RPMI7951 (cell line): ENCODE measurements at regions not wholly inside any gene's neighbourhood (a gene's known extent, or its start where the extent isn't known, plus 50 kb on each side); places are given as distances from the start of the nearest gene placed in this dataset.

Experiments used
- DNase-seq: peaks from one replicate; pipeline ENCODE4 v3.0.0-alpha.2; 2012; ENCODE audit warnings: low read depth

GRCh38 chr6:105991561-105992314 is 94.4 kb upstream of the PRDM1 start:
- DNase-seq, result no peak

DNA sequence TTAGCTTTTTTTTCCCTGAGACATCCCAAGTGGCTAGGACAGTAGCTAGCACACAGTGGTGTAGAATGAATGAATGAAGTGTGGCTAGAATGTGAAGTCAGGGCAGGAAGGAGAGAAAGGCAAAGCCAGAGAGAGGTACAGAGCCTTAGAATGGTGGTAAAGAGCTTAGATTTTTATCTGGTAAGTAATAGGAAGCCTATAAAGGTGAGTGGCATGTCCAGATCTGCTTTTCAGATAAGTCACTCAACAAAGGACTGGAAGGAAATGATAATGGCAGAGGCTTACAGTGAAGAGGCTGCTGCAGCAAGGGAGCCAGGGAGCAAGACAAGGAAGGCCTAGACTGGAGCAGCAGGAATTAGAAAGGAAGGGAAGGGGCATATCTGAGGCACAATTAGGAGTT is 96.0 kb upstream of the PRDM1 start:
- DNase-seq, result no peak

GRCh38 chr6:105988812-105989577 is 97.1 kb upstream of the PRDM1 start:
- no peak for DNase-seq

GRCh38 chr6:105988321-105988720 is 97.8 kb upstream of the PRDM1 start:
- no peak for DNase-seq

GRCh38 chr6:105987516-105987915 is 98.6 kb upstream of the PRDM1 start:
- no peak for DNase-seq

DNA sequence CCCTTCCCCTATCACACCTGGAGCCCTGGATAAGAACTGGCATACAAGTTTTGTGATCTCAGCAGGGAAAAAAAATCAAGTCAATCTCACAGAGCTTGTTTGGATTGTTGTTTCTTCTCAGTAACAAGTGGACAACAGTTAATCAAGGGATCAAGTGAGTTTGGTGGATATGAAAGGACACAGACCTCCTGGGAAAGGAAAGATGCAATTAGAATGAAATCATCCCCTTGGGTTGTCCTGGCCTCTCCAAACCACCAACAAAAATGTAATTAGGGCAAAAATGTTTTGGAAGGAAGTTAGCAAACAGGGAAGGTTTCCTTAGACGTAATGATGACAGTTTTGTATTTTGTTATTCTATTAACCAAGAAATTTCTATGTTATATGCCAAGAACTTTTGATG is 99.1 kb upstream of the PRDM1 start:
- DNase-seq, result no peak

DNA sequence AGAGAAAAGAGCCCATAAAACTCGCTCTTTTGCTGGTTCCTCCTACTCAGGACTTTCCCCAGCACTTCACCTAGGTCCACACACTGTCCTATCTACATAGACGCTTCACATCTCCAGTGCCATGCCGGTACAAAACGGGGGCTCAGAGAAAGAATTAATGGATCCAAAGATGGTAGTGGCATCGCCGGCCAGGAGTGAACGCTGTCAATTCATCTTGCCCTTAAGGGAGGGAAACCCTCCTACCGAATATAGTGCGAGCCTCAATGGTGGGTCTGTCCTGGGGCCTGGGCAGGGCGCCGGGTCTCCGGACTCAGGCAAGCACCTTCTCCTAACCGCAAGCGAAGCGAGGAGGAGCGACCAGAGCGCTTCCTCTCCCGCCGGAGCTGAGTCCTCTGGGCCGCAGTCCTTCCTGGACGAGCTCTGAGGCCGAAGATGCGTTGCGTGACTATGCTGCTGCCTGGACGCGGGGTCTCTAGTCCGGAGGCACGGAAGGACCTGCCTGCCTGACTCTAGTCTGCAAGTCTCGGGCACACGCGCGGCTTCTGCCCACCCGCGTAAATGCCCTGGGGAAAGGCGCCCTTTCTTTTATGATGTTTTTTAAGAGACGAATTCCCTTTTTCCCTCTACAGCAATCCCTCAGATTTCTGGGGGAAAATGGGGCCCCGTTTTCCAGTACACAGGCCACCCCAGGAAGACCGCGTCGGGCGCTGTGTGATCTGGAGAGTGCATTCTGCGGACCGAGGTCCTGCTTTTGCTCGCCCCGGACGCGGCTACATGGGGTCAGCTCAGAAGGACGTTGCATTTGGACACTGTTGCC is 100.1 kb upstream of the PRDM1 start:
- peak; percentile 54 for DNase-seq

- DNase-seq, result peak; percentile 63
These were observed 100.9 kb upstream of the PRDM1 start for GRCh38 chr6:105985098-105985815.

- DNase-seq, result no peak
These were observed 102.4 kb upstream of the PRDM1 start for GRCh38 chr6:105983763-105984162.

DNA sequence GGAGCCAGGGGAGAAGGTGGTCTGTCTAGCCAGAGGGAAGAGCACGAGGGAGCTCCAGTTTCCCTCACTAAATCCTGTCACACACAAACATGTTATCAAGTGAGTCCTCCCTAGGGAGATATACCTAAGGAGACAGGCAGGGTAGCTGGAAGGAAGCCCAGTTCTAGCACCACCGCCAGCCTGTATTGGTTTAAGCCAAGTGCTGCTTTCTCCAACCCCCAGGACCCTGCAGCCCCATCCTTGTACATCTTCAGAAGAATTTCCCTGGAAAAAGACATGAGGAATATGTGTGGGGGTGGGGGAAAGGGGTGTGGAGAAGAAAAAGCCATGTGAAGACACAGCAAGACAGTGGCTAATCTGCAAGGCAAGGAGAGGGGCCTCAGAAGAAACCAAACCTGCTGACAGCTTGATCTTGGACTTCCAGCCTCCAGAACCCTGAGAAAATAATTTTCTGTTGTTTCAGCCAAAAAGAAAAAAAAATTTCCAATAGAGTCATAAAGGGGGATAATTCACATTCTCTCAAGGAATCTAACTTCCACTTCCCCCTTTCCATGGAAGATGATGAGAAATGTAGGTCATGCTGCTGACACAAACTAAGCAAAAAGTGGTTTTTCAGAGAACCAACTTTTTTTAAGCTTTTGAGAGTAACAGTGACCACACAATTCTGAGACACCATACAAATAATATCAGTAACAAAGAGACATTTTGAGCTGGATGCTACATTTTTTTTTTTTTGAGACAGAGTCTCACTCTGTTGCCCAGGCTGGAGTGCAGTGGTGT is 103.2 kb upstream of the PRDM1 start:
- no peak for DNase-seq

GRCh38 chr6:105981888-105982358 is 104.2 kb upstream of the PRDM1 start:
- no peak for DNase-seq

- no peak for DNase-seq
These were observed 104.9 kb upstream of the PRDM1 start for GRCh38 chr6:105981002-105981887.

DNA sequence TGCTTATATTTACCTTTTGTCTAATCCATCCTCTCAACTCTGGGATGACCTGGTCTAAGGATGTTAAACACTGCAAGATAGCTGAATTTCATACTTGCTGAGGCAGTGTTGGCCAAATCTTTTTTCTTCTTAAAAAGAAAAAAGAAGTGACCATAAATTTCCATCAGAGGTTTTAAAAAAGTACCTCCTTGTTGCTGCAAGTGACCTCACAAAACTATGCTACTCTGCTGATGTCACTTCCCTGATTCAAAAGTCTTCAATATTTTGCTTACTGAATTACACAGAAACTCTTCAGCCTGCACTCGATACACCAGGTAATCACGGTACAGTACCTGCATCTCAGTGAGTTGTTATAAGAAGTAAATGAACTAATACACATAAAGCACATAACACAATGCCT is 107.2 kb upstream of the PRDM1 start:
- no peak for DNase-seq

- DNase-seq, result no peak
These were observed 108.1 kb upstream of the PRDM1 start for GRCh38 chr6:105977934-105978504.

GRCh38 chr6:105974986-105975385 is 111.2 kb upstream of the PRDM1 start:
- DNase-seq, result no peak

GRCh38 chr6:105972440-105972839 is 113.7 kb upstream of the PRDM1 start:
- no peak for DNase-seq

GRCh38 chr6:105968603-105969333 is 117.4 kb upstream of the PRDM1 start:
- DNase-seq, result no peak

DNA sequence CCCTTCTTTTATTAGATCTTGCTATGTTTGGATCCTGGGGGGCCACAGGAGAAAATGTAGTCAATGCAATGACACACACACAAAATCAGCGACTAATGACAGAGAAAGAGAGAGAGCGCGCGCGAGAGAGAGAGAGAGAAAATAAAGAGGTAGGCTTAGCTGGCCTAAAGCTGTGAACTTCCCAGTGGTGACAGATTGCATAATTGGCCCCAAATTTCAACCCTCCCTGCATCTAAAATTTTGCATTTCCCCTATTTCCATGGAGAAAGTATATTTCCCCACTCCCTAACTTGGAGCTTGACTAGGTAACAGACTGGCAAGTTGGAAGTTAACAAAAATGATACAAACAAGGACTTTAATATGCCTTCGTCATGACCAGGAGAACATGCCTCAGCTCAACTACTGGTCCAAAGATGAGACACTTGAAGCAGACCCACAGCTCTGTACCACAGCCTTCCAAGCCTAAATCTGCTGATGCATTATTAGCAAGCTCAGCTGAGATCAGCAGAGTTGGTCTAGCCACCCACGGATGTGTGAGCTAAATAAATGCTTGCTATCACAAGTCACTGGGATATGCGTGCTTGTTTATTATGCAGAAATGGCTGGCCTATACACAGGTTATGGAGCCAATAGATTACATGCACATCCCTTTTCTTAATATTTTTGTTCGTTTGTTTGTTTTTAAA is 118.1 kb upstream of the PRDM1 start:
- DNase-seq, result no peak
